ENCODE measurements at regions not wholly inside any gene's neighbourhood (a gene's known extent, or its start where the extent isn't known, plus 50 kb on each side); places are given as distances from the start of the nearest gene placed in this dataset.
"Not testable (repeated sequence)": the region's sequence is repeated elsewhere in the genome, so short reads cannot be mapped to it uniquely, and the experiment has no call there.

GRCh38 chr15:81783076-81783475 lies 262.7 kb downstream of the MEX3B start:
- intact Hi-C loops (cut with DNase I; ENCODE audit: low total_unique reads): no loop called here
- TF ChIP-seq POLR2AphosphoS5 (IDR thresholded peaks at IDR 0.05): no peak
- TF ChIP-seq POLR2A (IDR thresholded peaks at IDR 0.05): no peak
- no peaks in the 10 kb centered on the region for H3K4me1 ChIP-seq
- no peaks in the 10 kb centered on the region for H3K36me3 ChIP-seq
- H3K27me3 ChIP-seq: no peaks in the 10 kb centered on the region
- DNase-seq (ENCODE audit: low spot score in 2 of 2): no peak
- H3K4me3 ChIP-seq: no peak overlapping the region
- no peak overlapping the region for H3K27ac ChIP-seq
- peaks cover 0 to 4% of the 10 kb centered on the region in 2 donors for H3K9me3 ChIP-seq

GRCh38 chr15:81781395-81781794 lies 264.4 kb downstream of the MEX3B start:
- H3K4me3 ChIP-seq: no peak overlapping the region
- H3K36me3 ChIP-seq: no peaks in the 10 kb centered on the region
- no peaks in the 10 kb centered on the region for H3K27me3 ChIP-seq
- intact Hi-C loops (cut with DNase I; ENCODE audit: low total_unique reads): no loop called here
- no peaks in the 10 kb centered on the region for H3K4me1 ChIP-seq
- H3K27ac ChIP-seq: no peak overlapping the region
- TF ChIP-seq POLR2A (IDR thresholded peaks at IDR 0.05): no peak
- no peak for TF ChIP-seq CTCF (IDR thresholded peaks at IDR 0.05)
- no peak for TF ChIP-seq POLR2AphosphoS5 (IDR thresholded peaks at IDR 0.05)
- no peak for DNase-seq (ENCODE audit: low spot score in 2 of 2)
- H3K9me3 ChIP-seq: peaks cover 0 to 4% of the 10 kb centered on the region in 2 donors

GRCh38 chr15:81780966-81781365 lies 264.9 kb downstream of the MEX3B start:
- intact Hi-C loops (cut with DNase I; ENCODE audit: low total_unique reads): no loop called here
- H3K4me3 ChIP-seq: no peak overlapping the region

GRCh38 chr15:81779181-81779580 lies 266.6 kb downstream of the MEX3B start:
- no peak for DNase-seq (ENCODE audit: low spot score in 2 of 2)
- H3K36me3 ChIP-seq: no peaks in the 10 kb centered on the region
- H3K27me3 ChIP-seq: no peaks in the 10 kb centered on the region
- peaks cover 0 to 4% of the 10 kb centered on the region in 2 donors for H3K9me3 ChIP-seq
- no peak overlapping the region for H3K27ac ChIP-seq
- H3K4me3 ChIP-seq: no peak overlapping the region
- H3K4me1 ChIP-seq: no peaks in the 10 kb centered on the region
- TF ChIP-seq POLR2A (IDR thresholded peaks at IDR 0.05) (no peak), POLR2AphosphoS5 (IDR thresholded peaks at IDR 0.05) (no peak), CTCF (IDR thresholded peaks at IDR 0.05) (no peak)
- intact Hi-C loops (cut with DNase I; ENCODE audit: low total_unique reads): no loop called here

More at GRCh38 chr15:81780966-81781365, 264.9 kb downstream of the MEX3B start:
- no peak for DNase-seq (ENCODE audit: low spot score in 2 of 2)
- H3K27me3 ChIP-seq: no peaks in the 10 kb centered on the region
- TF ChIP-seq CTCF (IDR thresholded peaks at IDR 0.05) (no peak), POLR2AphosphoS5 (IDR thresholded peaks at IDR 0.05) (no peak), POLR2A (IDR thresholded peaks at IDR 0.05) (no peak)
- no peak overlapping the region for H3K27ac ChIP-seq
- peaks cover 0 to 4% of the 10 kb centered on the region in 2 donors for H3K9me3 ChIP-seq
- H3K4me1 ChIP-seq: no peaks in the 10 kb centered on the region
- no peaks in the 10 kb centered on the region for H3K36me3 ChIP-seq

GRCh38 chr15:81777546-81777945 lies 268.3 kb downstream of the MEX3B start:
- TF ChIP-seq POLR2A (IDR thresholded peaks at IDR 0.05): no peak
- no peak for TF ChIP-seq POLR2AphosphoS5 (IDR thresholded peaks at IDR 0.05)
- TF ChIP-seq CTCF (IDR thresholded peaks at IDR 0.05): no peak
- intact Hi-C loops (cut with DNase I; ENCODE audit: low total_unique reads): no loop called here
- no peaks in the 10 kb centered on the region for H3K36me3 ChIP-seq
- DNase-seq (ENCODE audit: low spot score in 2 of 2): no peak
- no peak overlapping the region for H3K27ac ChIP-seq
- H3K27me3 ChIP-seq: no peaks in the 10 kb centered on the region
- H3K4me3 ChIP-seq: no peak overlapping the region
- no peaks in the 10 kb centered on the region for H3K4me1 ChIP-seq
- H3K9me3 ChIP-seq: no peaks in the 10 kb centered on the region

- Histone ChIP-seq H3K9me3 (no peaks in the 10 kb centered on the region), H3K36me3 (no peaks in the 10 kb centered on the region), H3K4me3 (no peak overlapping the region), H3K27me3 (no peaks in the 10 kb centered on the region), H3K4me1 (no peaks in the 10 kb centered on the region), H3K27ac (no peak overlapping the region)
- intact Hi-C loops (cut with DNase I; ENCODE audit: low total_unique reads): no loop called here
- no peak for DNase-seq (ENCODE audit: low spot score in 2 of 2)
- TF ChIP-seq POLR2A (IDR thresholded peaks at IDR 0.05) (no peak), CTCF (IDR thresholded peaks at IDR 0.05) (no peak), POLR2AphosphoS5 (IDR thresholded peaks at IDR 0.05) (no peak)
These were observed 268.8 kb downstream of the MEX3B start for GRCh38 chr15:81776976-81777375.

- H3K4me1 ChIP-seq; H3K4me3 ChIP-seq; H3K9me3 ChIP-seq; intact Hi-C loops (cut with DNase I; ENCODE audit: low total_unique reads); DNase-seq (ENCODE audit: low spot score in 2 of 2); H3K27ac ChIP-seq; H3K36me3 ChIP-seq; H3K27me3 ChIP-seq: not testable (repeated sequence)
These were observed 270.0 kb downstream of the MEX3B start for GRCh38 chr15:81775779-81776178.

Data from breast epithelium (tissue), 4 donors.